AG04450 (cell line): ENCODE measurements at regions not wholly inside any gene's neighbourhood (a gene's known extent, or its start where the extent isn't known, plus 50 kb on each side); places are given as distances from the start of the nearest gene placed in this dataset.

Source experiments
- CTCF ChIA-PET: fragments of 300-600, 350-600 bp; formaldehyde crosslinking; extraction: SDS; loops from one replicate; lab custom pipeline; 2022; ENCODE audit warnings: antibody characterized with exemption, inconsistent platforms; lab: Charles Lee
- POLR2A ChIA-PET: fragments of 350-600 bp; formaldehyde crosslinking; extraction: SDS; loops from one replicate; lab custom pipeline; 2021; ENCODE audit warnings: antibody characterized with exemption, inconsistent platforms; lab: Yijun Ruan, JAX
- DNase-seq: peaks from one replicate; pipeline ENCODE4 v3.0.0-alpha.2; 2011; ENCODE audit warnings: low read depth, low spot score
- H3K27ac ChIP-seq: one replicate; pipeline ENCODE4 v1.5.1; 2012; ENCODE audit warnings: low read depth, low read length, control low read depth
- H3K27me3 ChIP-seq: one replicate; pipeline ENCODE4 v1.6.0; 2012; ENCODE audit warnings: low read length; ENCODE audit not compliant: control insufficient read depth, insufficient read depth
- H3K4me3 ChIP-seq: 2 replicates; pipeline ENCODE4 v1.5.1; 2011; ENCODE audit warnings: mild to moderate bottlenecking, low read depth, low read length, control low read depth
- H3K9me3 ChIP-seq: 2 replicates; pipeline ENCODE4 v1.5.1; 2012; ENCODE audit warnings: low read length; ENCODE audit not compliant: control insufficient read depth, insufficient read depth
- CTCF ChIP-seq: IDR thresholded peaks from 2 replicates; pipeline ENCODE4 v1.5.1; 2011; ENCODE audit warnings: low read depth, low read length, control low read depth, inconsistent platforms

- no peak for TF ChIP-seq CTCF
- peak overlapping the region; percentile 11 for H3K27ac ChIP-seq
- H3K27me3 ChIP-seq: no peaks in the 10 kb centered on the region
- H3K9me3 ChIP-seq: peaks cover 24% of the 10 kb centered on the region; the same call in 1 of the 2 replicates
- no peak for DNase-seq
- CTCF ChIA-PET: no interaction called here
- no peak overlapping the region for H3K4me3 ChIP-seq
- POLR2A ChIA-PET: no interaction called here
Observed at GRCh38 chr21:43345046-43345745, 81.7 kb downstream of the SIK1 start.

- Histone ChIP-seq H3K4me3 (no peak overlapping the region), H3K27ac (no peak overlapping the region), H3K9me3 (peaks cover 31% of the 10 kb centered on the region; the same call in 1 of the 2 replicates), H3K27me3 (no peaks in the 10 kb centered on the region)
- TF ChIP-seq CTCF: no peak
- no peak for DNase-seq
- ChIA-PET CTCF (no interaction called here), POLR2A (no interaction called here)
Observed at GRCh38 chr21:43343992-43344886, 82.7 kb downstream of the SIK1 start.

GRCh38 chr21:43343095-43343991, 83.6 kb downstream of the SIK1 start:
- CTCF ChIA-PET: no interaction called here
- no peak for DNase-seq
- TF ChIP-seq CTCF: no peak
- Histone ChIP-seq H3K4me3 (no peak overlapping the region), H3K27me3 (no peaks in the 10 kb centered on the region), H3K27ac (no peak overlapping the region), H3K9me3 (peaks cover 31% of the 10 kb centered on the region; the same call in 1 of the 2 replicates)
- POLR2A ChIA-PET: no interaction called here

- Histone ChIP-seq H3K4me3 (no peak overlapping the region), H3K9me3 (peaks cover 31% of the 10 kb centered on the region; the same call in 1 of the 2 replicates), H3K27me3 (no peaks in the 10 kb centered on the region), H3K27ac (no peak overlapping the region)
- no peak for DNase-seq
- ChIA-PET POLR2A (interaction anchor here (1.6 kb wide), 1 partner anchor 33 kb away, joined by 3 read pairs; no protein-coding TSS in a partner anchor), CTCF (no interaction called here)
- no peak for TF ChIP-seq CTCF
Observed at GRCh38 chr21:43342301-43342881, 84.5 kb downstream of the SIK1 start.
